ENCODE measurements at regions not wholly inside any gene's neighbourhood (a gene's known extent, or its start where the extent isn't known, plus 50 kb on each side); places are given as distances from the start of the nearest gene placed in this dataset.

DNA sequence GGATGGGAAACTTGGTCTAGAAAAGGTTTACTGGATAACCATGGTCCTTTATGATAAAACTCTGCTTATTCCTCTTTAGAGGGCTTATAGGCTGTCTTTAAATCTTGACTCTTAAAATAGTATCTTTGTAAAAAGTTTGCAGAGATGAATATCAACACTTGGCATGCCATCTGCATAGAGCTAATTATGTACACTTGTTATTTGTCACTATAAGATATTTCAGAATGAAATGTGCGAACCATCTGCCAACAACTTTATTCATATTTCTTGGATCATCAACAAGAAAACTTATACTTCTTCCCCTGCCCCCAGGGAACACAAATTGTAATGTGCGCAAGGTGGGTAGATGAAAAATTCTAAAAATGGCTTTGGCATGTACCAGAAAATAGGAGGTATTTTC, 653.0 kb upstream of the CHAC2 start:
- TF ChIP-seq, protein P1, sequence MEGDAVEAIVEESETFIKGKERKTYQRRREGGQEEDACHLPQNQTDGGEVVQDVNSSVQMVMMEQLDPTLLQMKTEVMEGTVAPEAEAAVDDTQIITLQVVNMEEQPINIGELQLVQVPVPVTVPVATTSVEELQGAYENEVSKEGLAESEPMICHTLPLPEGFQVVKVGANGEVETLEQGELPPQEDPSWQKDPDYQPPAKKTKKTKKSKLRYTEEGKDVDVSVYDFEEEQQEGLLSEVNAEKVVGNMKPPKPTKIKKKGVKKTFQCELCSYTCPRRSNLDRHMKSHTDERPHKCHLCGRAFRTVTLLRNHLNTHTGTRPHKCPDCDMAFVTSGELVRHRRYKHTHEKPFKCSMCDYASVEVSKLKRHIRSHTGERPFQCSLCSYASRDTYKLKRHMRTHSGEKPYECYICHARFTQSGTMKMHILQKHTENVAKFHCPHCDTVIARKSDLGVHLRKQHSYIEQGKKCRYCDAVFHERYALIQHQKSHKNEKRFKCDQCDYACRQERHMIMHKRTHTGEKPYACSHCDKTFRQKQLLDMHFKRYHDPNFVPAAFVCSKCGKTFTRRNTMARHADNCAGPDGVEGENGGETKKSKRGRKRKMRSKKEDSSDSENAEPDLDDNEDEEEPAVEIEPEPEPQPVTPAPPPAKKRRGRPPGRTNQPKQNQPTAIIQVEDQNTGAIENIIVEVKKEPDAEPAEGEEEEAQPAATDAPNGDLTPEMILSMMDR (IDR thresholded peaks at IDR 0.05), result no peak
- no peak for TF ChIP-seq EP300 (IDR thresholded peaks at IDR 0.05)
- TF ChIP-seq, protein P2, sequence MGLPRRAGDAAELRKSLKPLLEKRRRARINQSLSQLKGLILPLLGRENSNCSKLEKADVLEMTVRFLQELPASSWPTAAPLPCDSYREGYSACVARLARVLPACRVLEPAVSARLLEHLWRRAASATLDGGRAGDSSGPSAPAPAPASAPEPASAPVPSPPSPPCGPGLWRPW (IDR thresholded peaks at IDR 0.05), result no peak
- no peak for TF ChIP-seq HOXA7 (CRISPR knock-in tag; IDR thresholded peaks at IDR 0.05)
- no peak for TF ChIP-seq ZFP36 (IDR thresholded peaks at IDR 0.05; ENCODE audit: borderline replicate concordance, partially characterized antibody)
- TF ChIP-seq, protein P3, sequence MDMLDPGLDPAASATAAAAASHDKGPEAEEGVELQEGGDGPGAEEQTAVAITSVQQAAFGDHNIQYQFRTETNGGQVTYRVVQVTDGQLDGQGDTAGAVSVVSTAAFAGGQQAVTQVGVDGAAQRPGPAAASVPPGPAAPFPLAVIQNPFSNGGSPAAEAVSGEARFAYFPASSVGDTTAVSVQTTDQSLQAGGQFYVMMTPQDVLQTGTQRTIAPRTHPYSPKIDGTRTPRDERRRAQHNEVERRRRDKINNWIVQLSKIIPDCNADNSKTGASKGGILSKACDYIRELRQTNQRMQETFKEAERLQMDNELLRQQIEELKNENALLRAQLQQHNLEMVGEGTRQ (IDR thresholded peaks at IDR 0.05), result no peak
- no peak for TF ChIP-seq JUNB (IDR thresholded peaks at IDR 0.05)
- TF ChIP-seq NPAS2 (CRISPR knock-in tag; IDR thresholded peaks at IDR 0.05; ENCODE audit: borderline replicate concordance), result no peak
- TF ChIP-seq CEBPB (IDR thresholded peaks at IDR 0.05), result no peak
- TF ChIP-seq POLR2A (IDR thresholded peaks at IDR 0.05; ENCODE audit: low read length), result no peak
- TF ChIP-seq, protein P4, sequence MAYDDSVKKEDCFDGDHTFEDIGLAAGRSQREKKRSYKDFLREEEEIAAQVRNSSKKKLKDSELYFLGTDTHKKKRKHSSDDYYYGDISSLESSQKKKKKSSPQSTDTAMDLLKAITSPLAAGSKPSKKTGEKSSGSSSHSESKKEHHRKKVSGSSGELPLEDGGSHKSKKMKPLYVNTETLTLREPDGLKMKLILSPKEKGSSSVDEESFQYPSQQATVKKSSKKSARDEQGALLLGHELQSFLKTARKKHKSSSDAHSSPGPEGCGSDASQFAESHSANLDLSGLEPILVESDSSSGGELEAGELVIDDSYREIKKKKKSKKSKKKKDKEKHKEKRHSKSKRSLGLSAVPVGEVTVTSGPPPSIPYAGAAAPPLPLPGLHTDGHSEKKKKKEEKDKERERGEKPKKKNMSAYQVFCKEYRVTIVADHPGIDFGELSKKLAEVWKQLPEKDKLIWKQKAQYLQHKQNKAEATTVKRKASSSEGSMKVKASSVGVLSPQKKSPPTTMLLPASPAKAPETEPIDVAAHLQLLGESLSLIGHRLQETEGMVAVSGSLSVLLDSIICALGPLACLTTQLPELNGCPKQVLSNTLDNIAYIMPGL (CRISPR knock-in tag; IDR thresholded peaks at IDR 0.05; ENCODE audit: borderline replicate concordance), result no peak
- no peak for TF ChIP-seq KDM1A (IDR thresholded peaks at IDR 0.05; ENCODE audit: low read depth)

All from A549 (cell line).